GM12865 (cell line): ENCODE measurements at regions not wholly inside any gene's neighbourhood (a gene's known extent, or its start where the extent isn't known, plus 50 kb on each side); places are given as distances from the start of the nearest gene placed in this dataset.

Source experiments
- DNase-seq: peaks from one replicate; pipeline ENCODE4 v3.0.0; 2010; ENCODE audit warnings: low read depth
- H3K4me3 ChIP-seq: 2 replicates; pipeline ENCODE4 v1.5.1; 2011; ENCODE audit warnings: mild to moderate bottlenecking, low read depth, low read length, control low read depth
- TF ChIP-seq, protein P1 (sequence below): IDR thresholded peaks from 2 replicates; pipeline ENCODE4 v1.5.1; 2011; ENCODE audit warnings: low read length, control low read depth, low read depth, inconsistent platforms; ENCODE audit not compliant: insufficient read depth; ENCODE audit errors: missing control alignments

DNA sequence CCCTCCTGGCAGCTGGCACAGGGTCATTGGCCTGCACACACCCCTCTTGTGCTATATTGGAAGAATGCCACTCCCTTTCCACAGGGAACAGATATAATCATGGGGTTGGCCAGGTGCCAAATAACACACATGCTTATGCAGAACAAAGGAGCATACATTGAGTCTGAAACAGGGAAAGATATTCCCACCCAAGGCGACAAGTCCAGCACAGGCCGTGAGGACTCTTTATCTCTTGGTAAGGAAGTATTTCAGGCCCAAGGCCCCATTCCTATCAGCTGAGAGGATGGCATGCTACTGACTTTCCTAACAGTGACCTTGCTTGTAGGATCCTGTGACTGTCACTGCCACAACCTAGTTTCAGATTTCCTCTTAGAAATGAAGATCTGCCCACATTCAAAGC lies 59.0 kb upstream of the STXBP6 start:
- DNase-seq = no peak
- H3K4me3 ChIP-seq = no peak overlapping the region
- TF ChIP-seq, protein P1, sequence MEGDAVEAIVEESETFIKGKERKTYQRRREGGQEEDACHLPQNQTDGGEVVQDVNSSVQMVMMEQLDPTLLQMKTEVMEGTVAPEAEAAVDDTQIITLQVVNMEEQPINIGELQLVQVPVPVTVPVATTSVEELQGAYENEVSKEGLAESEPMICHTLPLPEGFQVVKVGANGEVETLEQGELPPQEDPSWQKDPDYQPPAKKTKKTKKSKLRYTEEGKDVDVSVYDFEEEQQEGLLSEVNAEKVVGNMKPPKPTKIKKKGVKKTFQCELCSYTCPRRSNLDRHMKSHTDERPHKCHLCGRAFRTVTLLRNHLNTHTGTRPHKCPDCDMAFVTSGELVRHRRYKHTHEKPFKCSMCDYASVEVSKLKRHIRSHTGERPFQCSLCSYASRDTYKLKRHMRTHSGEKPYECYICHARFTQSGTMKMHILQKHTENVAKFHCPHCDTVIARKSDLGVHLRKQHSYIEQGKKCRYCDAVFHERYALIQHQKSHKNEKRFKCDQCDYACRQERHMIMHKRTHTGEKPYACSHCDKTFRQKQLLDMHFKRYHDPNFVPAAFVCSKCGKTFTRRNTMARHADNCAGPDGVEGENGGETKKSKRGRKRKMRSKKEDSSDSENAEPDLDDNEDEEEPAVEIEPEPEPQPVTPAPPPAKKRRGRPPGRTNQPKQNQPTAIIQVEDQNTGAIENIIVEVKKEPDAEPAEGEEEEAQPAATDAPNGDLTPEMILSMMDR = no peak

DNA sequence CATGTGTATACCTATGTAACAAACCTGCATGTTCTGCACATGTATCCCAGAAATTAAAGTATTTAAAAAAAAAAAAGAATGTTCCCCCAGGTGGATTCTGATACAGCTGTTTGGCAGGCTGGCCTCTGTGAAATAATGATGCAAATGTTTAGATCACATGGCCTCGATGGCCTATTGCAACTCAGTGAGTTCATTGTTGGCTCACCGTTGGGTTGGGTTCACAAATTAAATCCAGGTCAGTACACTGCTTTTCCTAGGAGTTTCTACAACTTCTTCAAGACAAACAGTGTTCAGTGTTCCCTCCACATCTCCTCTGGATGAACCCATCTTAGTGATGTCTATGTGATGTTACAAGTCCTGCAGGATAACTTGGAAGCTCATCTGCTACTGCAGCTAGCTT lies 58.3 kb upstream of the STXBP6 start:
- no peak overlapping the region for H3K4me3 ChIP-seq
- TF ChIP-seq, protein P1 = no peak
- DNase-seq = no peak

DNA sequence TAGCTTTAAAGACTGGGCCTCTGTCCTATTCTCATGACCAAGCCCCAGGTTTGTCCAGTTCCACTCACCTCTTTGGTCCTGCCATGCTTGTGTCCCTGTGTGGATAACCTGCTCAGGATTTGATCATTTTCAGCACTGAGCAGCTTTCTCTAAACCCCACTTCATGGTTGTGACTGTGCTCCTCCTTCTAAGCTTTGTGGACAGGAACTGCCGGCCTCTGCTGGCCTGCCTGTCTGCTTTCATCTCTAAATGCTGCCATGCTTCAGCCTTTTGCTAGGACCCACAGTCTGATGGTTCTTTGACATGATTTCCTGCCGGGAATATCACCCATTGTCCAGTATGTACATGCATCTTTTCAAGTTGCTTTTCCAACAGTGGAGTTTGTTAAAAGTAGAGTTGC lies 53.9 kb upstream of the STXBP6 start:
- no peak for DNase-seq
- no peak overlapping the region for H3K4me3 ChIP-seq
- TF ChIP-seq, protein P1 = no peak

DNA sequence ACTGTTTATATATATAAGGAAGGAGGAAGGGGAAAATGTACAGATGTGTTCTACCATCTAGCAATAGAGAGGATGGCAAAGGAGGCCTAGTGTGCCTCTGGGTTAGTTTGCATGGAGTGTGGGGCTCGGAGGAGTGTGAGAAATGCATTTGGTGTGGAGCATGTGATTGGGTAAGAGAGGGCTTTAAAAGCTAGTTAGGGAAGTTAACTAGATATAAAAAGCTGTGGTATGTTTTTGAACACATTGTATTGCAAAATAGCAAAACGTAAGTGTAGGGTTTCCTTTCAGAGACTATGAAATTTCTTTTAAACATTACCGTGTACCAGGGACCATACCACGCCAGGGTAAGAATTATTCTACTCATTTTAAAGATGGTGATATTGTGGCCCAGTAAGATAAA lies 53.3 kb upstream of the STXBP6 start:
- TF ChIP-seq, protein P1 = no peak
- DNase-seq = no peak

DNA sequence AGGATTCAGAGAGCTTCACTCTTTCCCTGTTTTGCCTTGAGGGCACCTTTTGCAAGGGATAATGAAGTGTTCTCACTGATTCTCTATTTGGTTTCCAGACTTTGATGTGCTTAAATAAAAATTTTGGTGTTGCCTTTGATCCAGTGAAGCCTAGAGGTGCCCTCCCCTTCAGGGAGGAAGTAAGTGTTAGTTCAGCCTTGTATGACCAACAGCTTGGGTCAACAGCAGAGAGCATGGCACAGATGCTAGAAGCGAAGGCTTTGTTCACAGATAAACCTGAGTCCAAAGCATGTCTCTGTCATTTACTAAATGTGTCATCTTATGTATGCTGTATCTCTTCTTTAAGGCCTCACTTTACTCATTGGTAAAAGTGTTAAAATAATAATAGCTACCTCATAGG lies 52.8 kb upstream of the STXBP6 start:
- no peak for DNase-seq
- TF ChIP-seq, protein P1 = no peak
- no peak overlapping the region for H3K4me3 ChIP-seq

More for the DNA sequence above, 53.3 kb upstream of the STXBP6 start:
- no peak overlapping the region for H3K4me3 ChIP-seq

DNA sequence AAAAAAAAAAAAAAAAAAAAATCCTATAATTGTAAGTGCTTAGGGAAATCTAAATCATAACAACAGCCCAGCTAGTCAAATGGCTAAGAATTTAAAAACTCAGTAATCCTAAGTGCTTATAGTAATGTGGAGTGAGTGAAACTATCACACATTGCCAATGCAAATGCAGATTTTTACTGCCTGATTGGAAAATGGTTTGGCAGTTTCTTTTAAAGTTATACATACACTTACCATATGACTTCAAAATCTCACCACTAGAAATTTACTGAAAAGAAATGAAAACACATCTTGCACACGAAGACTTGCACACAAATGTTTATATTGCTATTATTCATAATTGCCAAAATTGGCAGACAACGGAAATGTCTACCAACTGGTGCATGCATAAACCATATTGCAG lies 51.3 kb upstream of the STXBP6 start:
- DNase-seq = no peak
- H3K4me3 ChIP-seq = no peak overlapping the region
- TF ChIP-seq, protein P1 = no peak
